Right lobe of liver (tissue), 6 donors: ENCODE measurements at regions not wholly inside any gene's neighbourhood (a gene's known extent, or its start where the extent isn't known, plus 50 kb on each side); places are given as distances from the start of the nearest gene placed in this dataset.

ENCODE experiments used
- ATAC-seq, 4 donors: fragments of 200-7000 bp; cut with Tn5 transposase; one replicate each; pipeline ENCODE4 v1.9.1; 2020; ENCODE audit warnings: mild to moderate bottlenecking in 4 of 4, moderate library complexity in 4 of 4
- DNase-seq, 3 donors: peaks; one replicate each; pipeline ENCODE4 v3.0.0-alpha.2; 2020
- H3K27ac ChIP-seq, 3 donors: fragments of 200-600 bp; one replicate each; pipeline ENCODE4 v1.8.0; 2022
- H3K27me3 ChIP-seq, 2 donors: fragments of 200-600 bp; one replicate each; pipeline ENCODE4 v1.8.0; 2022
- H3K36me3 ChIP-seq, 4 donors: fragments of 200-600 bp; sonication (generic) in 1 of 4; one replicate each; pipeline versions ENCODE4 v1.5.1 to v1.8.0; 2017 to 2022; ENCODE audit warnings: control low read depth in 1 of 4
- H3K4me1 ChIP-seq, 4 donors: fragments of 200-600 bp; sonication (generic) in 1 of 4; one replicate each; pipeline versions ENCODE4 v1.5.1 to v1.8.0; 2017 to 2022; ENCODE audit warnings: control low read depth in 1 of 4
- H3K4me3 ChIP-seq, 3 donors: fragments of 200-600 bp; one replicate each; pipeline ENCODE4 v1.8.0; 2022
- H3K9me3 ChIP-seq, 4 donors: fragments of 200-600 bp; sonication (generic) in 1 of 4; one replicate each; pipeline versions ENCODE4 v1.5.1 to v1.8.0; 2017 to 2022; ENCODE audit warnings: control low read depth in 1 of 4
- POLR2A ChIP-seq: fragments of 450-650 bp; IDR thresholded peaks from one replicate; pipeline ENCODE4 v1.6.1; 2017; ENCODE audit warnings: antibody characterized with exemption, mild to moderate bottlenecking
- WGBS: methylation state at CpG from one replicate; pipeline ENCODE4 v1.1.6; 2018; ENCODE audit warnings: low coverage, low lambda C conversion rate; ENCODE audit not compliant: insufficient coverage; ENCODE audit errors: missing lambda C conversion rate; 5-methylcytosine and 5-hydroxymethylcytosine counted together
- intact Hi-C, 2 donors: fragments of 100-400 bp; cut with DNase I; formaldehyde crosslinking; loops; one replicate each; pipeline versions ENCODE4 v1.11.2 to v1.14.1; 2022
- TF ChIP-seq, protein P1 (sequence below), 4 donors: fragments of 200-600 bp in 3 of 4; fragments of 450-650 bp in 1 of 4; IDR thresholded peaks; one replicate each; pipeline versions ENCODE4 v1.5.1 to v1.8.0; 2016 to 2022; ENCODE audit warnings: antibody characterized with exemption in 4 of 4, mild to moderate bottlenecking in 2 of 4
- donor health status: DM: no; HTN: yes; CAD: no.
- donor health status: DM: no; HTN: no; CAD: no.
- donor health status: DM: no; HTN: no; CAD: no.
- donor health status: DM: no; HTN: yes; CAD: no.
- donor health status: DM: no; HTN: yes; CAD: no.

DNA sequence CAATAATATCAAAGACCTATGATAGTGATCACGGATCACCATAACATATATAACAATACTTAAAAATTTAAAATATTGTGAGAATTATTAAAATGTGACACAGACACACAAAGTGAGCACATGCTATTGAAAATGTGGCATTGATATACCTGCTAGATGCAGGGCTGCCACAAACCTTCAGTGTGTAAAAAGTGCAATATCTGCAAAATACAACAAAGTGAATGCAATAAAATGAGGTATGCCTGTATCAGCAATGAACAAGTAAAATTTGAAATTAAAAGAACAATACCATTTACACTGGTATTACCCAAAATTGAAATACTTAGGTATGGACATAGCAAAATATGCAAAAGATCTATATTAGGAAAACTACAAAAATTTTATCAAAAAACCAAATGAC, 1217.8 kb upstream of the PCDH20 start:
- Histone ChIP-seq H3K9me3 (no peaks in the 10 kb centered on the region), H3K36me3 (no peaks in the 10 kb centered on the region), H3K27ac (no peak overlapping the region), H3K4me3 (no peak overlapping the region), H3K27me3 (no peaks in the 10 kb centered on the region), H3K4me1 (no peaks in the 10 kb centered on the region)
- ATAC-seq = no peak
- WGBS = 42% methylated on average over 1 of the region's 1 CpG
- intact Hi-C loops = no loop called here
- no peak for DNase-seq
- TF ChIP-seq, protein P1, sequence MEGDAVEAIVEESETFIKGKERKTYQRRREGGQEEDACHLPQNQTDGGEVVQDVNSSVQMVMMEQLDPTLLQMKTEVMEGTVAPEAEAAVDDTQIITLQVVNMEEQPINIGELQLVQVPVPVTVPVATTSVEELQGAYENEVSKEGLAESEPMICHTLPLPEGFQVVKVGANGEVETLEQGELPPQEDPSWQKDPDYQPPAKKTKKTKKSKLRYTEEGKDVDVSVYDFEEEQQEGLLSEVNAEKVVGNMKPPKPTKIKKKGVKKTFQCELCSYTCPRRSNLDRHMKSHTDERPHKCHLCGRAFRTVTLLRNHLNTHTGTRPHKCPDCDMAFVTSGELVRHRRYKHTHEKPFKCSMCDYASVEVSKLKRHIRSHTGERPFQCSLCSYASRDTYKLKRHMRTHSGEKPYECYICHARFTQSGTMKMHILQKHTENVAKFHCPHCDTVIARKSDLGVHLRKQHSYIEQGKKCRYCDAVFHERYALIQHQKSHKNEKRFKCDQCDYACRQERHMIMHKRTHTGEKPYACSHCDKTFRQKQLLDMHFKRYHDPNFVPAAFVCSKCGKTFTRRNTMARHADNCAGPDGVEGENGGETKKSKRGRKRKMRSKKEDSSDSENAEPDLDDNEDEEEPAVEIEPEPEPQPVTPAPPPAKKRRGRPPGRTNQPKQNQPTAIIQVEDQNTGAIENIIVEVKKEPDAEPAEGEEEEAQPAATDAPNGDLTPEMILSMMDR (IDR thresholded peaks at IDR 0.05) = no peak
- TF ChIP-seq POLR2A = no peak

DNA sequence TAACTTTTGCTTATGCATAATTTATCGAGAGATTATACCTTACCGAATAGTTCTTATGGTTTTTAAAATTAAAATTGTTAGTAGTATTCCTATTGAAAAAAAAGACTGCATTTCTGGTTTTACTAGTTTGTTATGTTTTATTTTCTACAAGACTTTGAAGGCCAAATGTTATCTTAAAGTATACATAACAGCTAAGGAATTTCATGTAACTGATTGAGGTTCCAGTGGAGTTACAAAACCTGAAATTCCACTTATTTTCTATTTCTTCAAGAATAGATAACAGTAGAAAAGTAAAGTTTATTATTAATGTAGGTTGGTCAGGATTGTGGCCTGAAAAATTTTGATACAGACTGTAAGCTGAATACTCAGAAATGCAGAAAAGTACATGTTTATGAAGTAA, 1216.0 kb upstream of the PCDH20 start:
- TF ChIP-seq POLR2A = no peak
- TF ChIP-seq, protein P1 (IDR thresholded peaks at IDR 0.05) = no peak
- no peaks in the 10 kb centered on the region for H3K9me3 ChIP-seq
- no peak overlapping the region for H3K4me3 ChIP-seq
- no peaks in the 10 kb centered on the region for H3K36me3 ChIP-seq
- no peak for DNase-seq
- 86% methylated on average over 2 of the region's 2 CpGs for WGBS
- intact Hi-C loops = no loop called here
- no peaks in the 10 kb centered on the region for H3K4me1 ChIP-seq
- no peak for ATAC-seq
- H3K27ac ChIP-seq = no peak overlapping the region
- H3K27me3 ChIP-seq = no peaks in the 10 kb centered on the region

DNA sequence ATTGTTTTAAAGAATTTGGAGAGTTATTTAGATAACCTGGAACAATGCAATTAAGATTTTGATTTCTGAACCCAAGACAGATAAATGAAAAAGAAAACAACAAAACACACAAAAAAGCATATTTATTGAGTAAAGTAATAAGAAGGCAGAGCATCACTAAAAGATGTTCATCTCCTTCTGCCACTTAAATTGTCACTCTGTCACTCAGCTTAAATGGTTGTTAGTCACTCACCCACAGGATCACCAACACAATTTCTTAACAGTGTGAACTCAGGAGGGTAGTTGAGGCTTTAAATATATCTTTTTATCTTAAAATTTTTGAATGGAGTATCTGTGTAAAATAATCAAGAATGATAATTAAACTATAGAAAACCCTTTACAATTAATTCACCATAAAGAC, 1215.5 kb upstream of the PCDH20 start:
- Histone ChIP-seq H3K9me3 (no peaks in the 10 kb centered on the region), H3K36me3 (no peaks in the 10 kb centered on the region), H3K27ac (no peak overlapping the region), H3K4me3 (no peak overlapping the region), H3K27me3 (no peaks in the 10 kb centered on the region), H3K4me1 (no peaks in the 10 kb centered on the region)
- no peak for DNase-seq
- TF ChIP-seq POLR2A = no peak
- TF ChIP-seq, protein P1 (IDR thresholded peaks at IDR 0.05) = no peak
- intact Hi-C loops = no loop called here
- no peak for ATAC-seq

DNA sequence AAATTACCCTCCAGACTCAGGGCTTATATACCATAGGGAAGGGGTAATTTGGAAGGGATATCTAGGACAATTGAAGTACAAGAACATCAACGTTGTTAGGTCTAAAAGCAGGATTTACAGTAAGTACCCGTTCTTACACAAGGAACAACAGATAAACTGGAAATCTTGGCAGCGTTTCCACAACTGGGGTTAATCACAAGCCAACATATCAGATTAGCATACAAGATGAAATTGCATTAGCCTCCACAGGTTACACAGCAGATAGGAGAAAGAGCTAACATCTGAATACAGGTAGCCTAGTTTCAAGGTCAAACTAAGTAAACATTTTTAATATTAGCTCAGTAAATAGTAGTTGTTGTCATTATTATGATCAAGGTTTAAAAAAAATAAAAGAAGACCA, 1214.0 kb upstream of the PCDH20 start:
- peak; percentile 53 to 93 (median 80) for ATAC-seq
- Histone ChIP-seq H3K27ac (no peak overlapping the region), H3K4me3 (no peak overlapping the region), H3K9me3 (no peaks in the 10 kb centered on the region), H3K27me3 (no peaks in the 10 kb centered on the region), H3K36me3 (no peaks in the 10 kb centered on the region), H3K4me1 (no peaks in the 10 kb centered on the region)
- TF ChIP-seq, protein P1 (IDR thresholded peaks at IDR 0.05) = no peak
- TF ChIP-seq POLR2A = no peak
- DNase-seq = no peak
- intact Hi-C loops = no loop called here
- 35% methylated on average over 3 of the region's 3 CpGs for WGBS

DNA sequence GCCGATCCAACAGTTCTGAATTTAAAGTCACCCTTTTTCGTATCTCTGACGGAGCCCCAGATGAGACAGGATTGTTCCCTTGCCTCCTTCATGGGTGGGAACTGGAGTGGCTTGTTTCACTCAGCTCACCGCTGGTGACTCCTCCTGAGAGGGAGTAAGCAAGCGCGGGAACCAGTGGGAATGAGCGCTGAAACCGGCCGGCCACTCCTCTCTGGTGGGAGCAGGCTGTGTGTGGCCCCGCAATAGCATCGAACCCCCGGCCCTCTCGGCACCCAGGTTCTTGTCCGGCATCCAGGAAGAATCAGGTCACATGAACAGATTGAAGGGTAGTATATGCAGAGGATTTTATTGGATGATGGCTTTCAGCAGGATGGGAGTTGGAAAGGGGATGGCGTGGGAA, 1211.6 kb upstream of the PCDH20 start:
- ATAC-seq (no peak), DNase-seq (no peak)
- TF ChIP-seq POLR2A = no peak
- TF ChIP-seq, protein P1 (IDR thresholded peaks at IDR 0.05) = no peak
- Histone ChIP-seq H3K36me3 (no peaks in the 10 kb centered on the region), H3K27me3 (no peaks in the 10 kb centered on the region), H3K4me1 (no peaks in the 10 kb centered on the region), H3K27ac (no peak overlapping the region), H3K9me3 (no peaks in the 10 kb centered on the region), H3K4me3 (no peak overlapping the region)
- intact Hi-C loops = no loop called here
- WGBS = 83% methylated on average over 4 of the region's 15 CpGs
